ENCODE measurements at regions not wholly inside any gene's neighbourhood (a gene's known extent, or its start where the extent isn't known, plus 50 kb on each side); places are given as distances from the start of the nearest gene placed in this dataset.

- TF ChIP-seq, protein P1, sequence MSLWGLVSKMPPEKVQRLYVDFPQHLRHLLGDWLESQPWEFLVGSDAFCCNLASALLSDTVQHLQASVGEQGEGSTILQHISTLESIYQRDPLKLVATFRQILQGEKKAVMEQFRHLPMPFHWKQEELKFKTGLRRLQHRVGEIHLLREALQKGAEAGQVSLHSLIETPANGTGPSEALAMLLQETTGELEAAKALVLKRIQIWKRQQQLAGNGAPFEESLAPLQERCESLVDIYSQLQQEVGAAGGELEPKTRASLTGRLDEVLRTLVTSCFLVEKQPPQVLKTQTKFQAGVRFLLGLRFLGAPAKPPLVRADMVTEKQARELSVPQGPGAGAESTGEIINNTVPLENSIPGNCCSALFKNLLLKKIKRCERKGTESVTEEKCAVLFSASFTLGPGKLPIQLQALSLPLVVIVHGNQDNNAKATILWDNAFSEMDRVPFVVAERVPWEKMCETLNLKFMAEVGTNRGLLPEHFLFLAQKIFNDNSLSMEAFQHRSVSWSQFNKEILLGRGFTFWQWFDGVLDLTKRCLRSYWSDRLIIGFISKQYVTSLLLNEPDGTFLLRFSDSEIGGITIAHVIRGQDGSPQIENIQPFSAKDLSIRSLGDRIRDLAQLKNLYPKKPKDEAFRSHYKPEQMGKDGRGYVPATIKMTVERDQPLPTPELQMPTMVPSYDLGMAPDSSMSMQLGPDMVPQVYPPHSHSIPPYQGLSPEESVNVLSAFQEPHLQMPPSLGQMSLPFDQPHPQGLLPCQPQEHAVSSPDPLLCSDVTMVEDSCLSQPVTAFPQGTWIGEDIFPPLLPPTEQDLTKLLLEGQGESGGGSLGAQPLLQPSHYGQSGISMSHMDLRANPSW (CRISPR knock-in tag; conservative IDR thresholded peaks at IDR 0.05; ENCODE audit: low read depth) = no peak
- TF ChIP-seq, protein P2, sequence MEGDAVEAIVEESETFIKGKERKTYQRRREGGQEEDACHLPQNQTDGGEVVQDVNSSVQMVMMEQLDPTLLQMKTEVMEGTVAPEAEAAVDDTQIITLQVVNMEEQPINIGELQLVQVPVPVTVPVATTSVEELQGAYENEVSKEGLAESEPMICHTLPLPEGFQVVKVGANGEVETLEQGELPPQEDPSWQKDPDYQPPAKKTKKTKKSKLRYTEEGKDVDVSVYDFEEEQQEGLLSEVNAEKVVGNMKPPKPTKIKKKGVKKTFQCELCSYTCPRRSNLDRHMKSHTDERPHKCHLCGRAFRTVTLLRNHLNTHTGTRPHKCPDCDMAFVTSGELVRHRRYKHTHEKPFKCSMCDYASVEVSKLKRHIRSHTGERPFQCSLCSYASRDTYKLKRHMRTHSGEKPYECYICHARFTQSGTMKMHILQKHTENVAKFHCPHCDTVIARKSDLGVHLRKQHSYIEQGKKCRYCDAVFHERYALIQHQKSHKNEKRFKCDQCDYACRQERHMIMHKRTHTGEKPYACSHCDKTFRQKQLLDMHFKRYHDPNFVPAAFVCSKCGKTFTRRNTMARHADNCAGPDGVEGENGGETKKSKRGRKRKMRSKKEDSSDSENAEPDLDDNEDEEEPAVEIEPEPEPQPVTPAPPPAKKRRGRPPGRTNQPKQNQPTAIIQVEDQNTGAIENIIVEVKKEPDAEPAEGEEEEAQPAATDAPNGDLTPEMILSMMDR (IDR thresholded peaks at IDR 0.05) = no peak
- TF ChIP-seq TEAD1 (CRISPR knock-in tag; IDR thresholded peaks at IDR 0.05) = no peak
- no peak for TF ChIP-seq USF2 (CRISPR knock-in tag; IDR thresholded peaks at IDR 0.05)
- TF ChIP-seq, protein P3, sequence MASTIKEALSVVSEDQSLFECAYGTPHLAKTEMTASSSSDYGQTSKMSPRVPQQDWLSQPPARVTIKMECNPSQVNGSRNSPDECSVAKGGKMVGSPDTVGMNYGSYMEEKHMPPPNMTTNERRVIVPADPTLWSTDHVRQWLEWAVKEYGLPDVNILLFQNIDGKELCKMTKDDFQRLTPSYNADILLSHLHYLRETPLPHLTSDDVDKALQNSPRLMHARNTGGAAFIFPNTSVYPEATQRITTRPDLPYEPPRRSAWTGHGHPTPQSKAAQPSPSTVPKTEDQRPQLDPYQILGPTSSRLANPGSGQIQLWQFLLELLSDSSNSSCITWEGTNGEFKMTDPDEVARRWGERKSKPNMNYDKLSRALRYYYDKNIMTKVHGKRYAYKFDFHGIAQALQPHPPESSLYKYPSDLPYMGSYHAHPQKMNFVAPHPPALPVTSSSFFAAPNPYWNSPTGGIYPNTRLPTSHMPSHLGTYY (CRISPR knock-in tag; IDR thresholded peaks at IDR 0.05) = no peak
- no peak for TF ChIP-seq NR3C1 (CRISPR knock-in tag; conservative IDR thresholded peaks at IDR 0.05; ENCODE audit: low read depth)
- TF ChIP-seq IRF1 (CRISPR knock-in tag; IDR thresholded peaks at IDR 0.05) = no peak
Measured at GRCh38 chr2:78132391-78133370, 610.5 kb upstream of the LRRTM4 start.
